HG02885 (cell line): ENCODE measurements at regions not wholly inside any gene's neighbourhood (a gene's known extent, or its start where the extent isn't known, plus 50 kb on each side); places are given as distances from the start of the nearest gene placed in this dataset.
A peak's percentile ranks its signal among the peaks of the same experiment; 100 is the strongest.
"Not testable (repeated sequence)": the region's sequence is repeated elsewhere in the genome, so short reads cannot be mapped to it uniquely, and the experiment has no call there.

Source experiments
- ATAC-seq: cut with Tn5 transposase; IDR thresholded peaks from one replicate; pipeline ENCODE4 v1.9.1; 2021; ENCODE audit warnings: mild to moderate bottlenecking; ENCODE audit not compliant: unreplicated experiment, poor library complexity

DNA sequence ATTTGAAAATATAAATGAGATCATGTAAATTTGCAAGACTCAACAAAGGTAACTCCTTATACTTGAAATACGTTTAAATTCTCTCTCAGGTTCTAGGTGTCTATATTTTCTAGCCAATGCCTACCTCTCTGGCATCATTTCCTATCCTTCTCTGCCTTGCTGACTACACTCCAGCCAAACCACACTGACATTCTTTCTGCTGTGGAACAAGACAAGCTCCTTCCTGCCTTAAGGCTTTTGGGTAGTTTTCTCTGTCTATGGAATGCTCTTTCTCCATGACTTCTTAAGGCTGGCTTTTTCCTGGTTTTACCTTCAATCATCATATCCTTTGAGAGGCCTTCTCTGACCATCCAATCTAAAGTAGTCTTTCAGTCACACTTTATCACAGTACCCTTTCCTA, 201.0 kb downstream of the SPRY1 start:
- ATAC-seq, result no peak

DNA sequence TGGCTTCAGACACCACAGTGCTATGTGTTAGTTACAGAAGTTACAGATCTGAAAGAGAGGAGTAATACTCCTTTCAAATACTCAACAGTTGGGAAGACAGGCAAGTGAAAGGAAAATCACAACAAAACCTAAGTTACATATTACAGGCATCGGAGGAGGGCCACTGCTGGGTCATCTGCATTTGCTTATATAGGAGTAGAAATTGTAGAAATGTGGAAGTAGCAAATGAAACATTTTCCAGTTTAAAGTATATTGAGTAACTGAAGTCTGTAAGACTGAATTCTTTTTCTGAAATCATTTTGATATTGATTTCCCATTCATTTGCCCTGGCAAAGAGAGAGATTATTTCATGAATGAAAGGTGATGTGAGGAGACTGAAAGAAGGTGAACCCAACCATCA, 201.7 kb downstream of the SPRY1 start:
- no peak for ATAC-seq

DNA sequence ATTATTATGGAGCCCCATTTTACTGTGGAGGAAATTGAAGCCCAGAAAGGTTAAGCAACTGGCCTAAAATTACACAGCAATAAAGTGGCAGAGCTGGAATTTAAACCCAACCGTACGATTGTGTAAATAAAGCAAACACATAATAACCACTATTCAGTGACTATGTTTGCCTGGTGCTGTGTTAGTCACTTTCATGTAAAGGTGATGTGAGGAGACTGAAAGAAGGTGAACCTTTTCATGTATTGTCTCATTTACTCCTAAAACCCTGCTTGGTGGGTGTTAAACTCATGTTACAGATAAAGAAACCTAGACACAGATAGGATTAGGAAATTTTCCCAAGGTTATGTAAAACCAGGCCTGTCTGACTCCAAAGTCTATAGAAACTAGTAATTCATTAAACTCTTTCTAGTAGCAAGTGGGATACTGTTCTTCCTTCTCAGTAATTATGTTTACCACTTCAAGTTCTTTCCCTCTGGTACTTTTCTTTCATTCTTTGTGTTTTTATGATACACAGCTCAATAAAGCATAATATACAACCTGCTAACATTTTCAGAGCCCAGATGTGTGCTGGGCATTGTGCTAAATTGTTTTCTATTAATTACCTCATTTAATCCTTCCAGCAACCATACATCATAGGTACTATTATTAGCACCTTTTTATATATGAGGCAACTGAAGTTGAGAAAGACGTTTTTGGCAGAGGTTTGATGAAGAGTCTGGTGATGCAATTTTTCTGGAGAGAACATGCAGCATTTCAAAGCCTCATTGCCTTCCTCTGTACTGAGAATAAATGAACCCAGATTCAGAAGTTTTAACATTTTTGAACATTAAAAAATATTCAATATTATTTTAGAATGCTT, 202.7 kb downstream of the SPRY1 start:
- ATAC-seq, result peak; percentile 5

DNA sequence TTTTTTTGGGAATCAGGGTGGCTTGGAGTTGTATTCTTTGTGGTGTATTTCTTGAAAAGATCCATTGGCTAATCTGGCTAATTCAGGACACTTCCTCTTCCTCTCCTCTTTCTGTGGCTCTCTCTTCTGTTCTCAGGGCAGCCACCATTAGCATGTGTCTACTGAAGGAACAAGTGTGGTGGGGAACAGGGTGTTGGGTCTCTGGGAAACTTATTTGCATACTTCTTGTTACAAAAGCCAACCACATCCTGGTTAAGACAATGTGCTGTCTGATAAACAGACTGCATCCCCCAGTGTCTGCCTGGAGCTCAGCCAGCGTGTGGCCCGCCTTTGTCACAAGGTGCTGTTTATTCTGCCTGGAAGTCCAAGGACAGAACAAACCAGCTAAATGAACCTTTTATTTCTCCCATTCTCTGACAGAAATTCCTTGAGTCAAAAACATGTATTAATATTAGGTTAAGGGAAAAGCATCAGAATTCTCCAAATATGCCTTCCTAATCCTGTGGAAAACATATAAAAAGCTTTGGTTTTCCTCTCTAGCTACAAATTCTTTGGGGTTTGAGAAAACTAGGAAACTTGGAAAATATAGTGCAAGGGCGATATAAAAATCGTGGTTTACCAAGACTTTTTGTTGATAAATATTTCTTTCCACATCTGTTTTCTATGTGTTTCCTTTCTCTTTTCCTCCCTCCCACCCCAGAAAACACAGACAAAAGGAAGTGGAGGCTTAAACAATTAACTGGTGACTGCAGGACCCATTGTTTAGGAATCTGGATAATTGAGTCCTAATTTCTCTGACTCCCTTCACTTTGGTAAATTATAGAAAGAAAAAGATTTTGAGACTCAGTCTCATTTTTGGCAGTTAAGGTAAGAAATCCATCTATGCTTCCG, 203.6 kb downstream of the SPRY1 start:
- ATAC-seq, result peak; percentile 100

DNA sequence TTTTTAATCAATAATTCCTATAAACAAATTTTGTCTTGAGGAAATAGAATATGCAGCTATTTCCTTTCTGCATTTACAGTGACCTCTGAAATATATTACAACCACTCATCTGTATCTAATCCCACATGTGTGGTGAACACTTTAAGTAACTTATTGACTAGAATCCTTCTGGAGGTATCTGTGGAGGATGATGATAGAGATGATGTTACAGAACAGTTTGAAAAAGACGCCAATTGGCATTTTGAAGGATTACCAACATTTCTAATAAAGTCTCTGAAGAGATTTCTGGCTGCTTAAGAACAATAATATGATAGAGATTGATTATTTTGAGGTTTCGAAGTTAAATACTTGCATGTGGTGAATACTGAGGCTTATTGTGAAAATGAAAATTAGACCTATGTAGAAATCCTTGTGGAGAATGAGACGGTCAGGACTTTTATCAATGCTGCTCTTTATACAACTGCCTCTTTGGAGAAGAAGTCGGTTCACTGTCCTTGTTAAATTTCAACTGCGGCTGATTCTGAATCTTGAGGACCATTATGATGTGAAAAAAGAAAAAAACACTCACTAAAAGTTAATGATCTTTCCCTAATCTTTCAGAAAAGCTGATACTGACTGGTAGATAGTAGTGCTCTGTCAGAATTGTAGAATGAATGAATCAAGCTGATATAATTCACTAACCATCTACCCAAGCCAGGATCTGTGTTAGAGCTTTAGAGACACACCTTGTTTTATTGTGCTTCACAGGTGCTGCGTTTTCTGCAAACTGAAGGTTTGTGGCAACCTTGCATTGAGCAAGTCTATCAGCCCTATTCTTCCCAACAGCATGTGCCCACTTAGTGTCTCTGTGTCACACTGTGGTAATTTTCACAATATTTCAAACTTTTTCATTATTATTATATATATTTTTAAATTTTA, 204.7 kb downstream of the SPRY1 start:
- ATAC-seq, result no peak

DNA sequence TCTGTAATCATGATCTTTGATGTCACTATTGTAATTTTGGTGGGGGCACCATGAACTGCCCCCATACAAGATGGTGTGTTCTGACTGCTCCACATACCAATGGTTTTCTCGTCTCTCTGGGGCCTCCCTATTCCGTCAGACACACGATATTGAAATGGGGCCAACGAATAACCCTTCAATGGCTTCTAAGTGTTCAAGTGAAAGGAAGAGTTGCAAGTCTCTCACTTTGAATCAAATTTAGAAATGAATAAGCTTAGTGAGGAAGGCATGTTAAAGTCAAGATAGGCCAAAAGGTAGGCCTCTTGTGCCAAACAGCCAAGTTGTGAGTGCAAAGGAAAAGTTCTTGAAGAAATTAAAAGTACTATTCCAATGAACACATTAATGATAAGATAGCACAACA, 205.4 kb downstream of the SPRY1 start:
- ATAC-seq, result no peak

DNA sequence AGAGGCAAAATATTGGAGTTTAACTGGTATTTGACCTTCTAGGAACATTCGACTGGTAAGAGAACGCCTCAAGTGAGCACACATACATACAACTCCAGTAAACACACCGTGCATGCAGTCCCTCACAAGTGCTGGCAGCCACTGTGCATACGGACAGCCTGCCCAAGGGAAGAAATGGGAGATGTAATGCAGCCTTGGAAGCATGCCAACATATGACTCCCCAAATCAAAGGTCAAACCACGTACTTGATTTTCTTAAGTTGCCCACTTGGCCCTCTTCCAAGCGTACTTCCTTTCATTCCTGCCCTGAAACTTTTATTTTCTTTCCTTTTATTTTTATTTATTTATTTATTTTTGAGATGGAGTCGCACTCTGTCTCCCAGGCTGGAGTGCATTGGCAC, 206.6 kb downstream of the SPRY1 start:
- ATAC-seq, result no peak

DNA sequence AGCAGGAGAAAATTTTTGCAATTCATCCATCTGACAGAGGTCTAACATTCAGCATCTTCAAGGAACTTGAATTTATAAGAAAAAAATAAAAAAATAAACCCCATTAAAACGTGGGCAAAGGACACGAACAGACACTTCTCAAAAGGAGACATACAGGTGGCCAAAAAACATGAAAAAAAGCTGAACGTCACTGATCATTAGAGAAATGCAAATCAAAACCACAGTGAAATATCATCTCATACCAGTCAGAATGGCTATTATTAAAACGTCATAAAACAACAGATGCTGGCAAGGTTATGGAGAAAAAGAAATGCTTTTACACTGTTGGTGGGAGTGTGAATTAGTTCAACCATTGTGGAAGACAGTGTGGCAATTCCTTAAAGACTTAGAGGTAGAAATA, 209.2 kb downstream of the SPRY1 start:
- not testable (repeated sequence) for ATAC-seq

DNA sequence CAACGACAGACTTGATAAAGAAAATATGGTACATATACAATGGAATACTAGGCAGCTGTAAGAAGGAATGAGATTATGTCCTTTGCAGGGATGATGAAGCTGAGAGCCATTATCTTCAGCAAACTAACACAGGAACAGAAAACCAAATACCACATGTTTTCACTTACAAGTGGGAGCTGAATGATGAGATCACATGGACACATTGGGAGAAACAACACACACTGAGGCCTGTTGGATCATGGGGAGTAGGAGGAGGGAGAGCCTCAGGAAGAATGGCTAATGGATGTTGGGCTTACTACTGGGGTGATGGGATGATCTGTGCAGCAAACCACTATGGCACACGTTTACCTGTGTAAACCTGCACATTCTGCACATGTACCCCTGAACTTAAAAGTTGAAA, 209.7 kb downstream of the SPRY1 start:
- ATAC-seq, result no peak

DNA sequence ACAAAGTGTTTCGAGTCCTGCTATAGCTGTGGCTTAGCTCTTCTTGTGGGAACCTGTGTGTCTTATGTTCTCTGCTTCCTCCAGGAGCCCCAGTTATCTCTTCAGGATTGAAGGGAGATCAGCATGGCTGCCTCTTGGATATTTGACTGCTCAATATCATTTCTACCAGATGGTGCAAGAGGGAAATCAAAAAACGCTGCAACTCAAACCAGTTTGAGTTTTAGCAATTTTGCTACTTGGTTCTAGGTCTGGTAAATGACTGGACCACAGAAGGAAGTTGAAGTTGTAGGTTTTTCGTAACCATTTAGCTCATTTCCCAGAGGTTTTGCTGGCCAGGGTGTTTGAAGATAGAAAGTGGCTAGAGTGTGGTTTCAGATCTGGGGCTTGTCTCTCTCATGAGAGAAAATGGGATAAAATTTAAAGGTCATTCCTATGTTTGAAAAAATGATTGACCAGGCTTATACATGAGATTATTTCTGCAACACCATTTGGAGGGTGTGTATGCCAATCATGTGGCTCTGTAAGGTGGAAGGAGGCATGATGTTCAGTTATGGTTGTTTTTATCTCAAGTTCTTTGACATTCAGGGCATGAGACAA, 210.4 kb downstream of the SPRY1 start:
- ATAC-seq, result peak; percentile 78

DNA sequence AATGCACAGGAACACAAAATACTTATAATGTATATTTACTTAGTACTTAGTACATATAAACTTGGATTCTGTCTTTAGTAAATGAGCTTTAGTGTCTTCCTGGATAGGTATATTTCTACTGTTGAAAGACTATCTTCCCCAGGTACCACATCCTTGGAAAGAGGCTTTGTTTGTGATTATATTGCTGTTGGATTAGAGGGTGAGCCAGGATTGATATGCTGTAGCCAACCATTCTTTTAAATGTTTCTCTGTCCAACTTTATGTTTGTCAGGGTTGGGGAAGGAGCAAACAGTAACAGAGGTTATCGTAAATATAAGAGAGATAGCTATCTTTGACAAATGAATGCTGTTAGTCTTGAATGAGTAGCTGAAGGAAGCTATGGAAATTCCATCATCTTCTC, 213.2 kb downstream of the SPRY1 start:
- no peak for ATAC-seq

DNA sequence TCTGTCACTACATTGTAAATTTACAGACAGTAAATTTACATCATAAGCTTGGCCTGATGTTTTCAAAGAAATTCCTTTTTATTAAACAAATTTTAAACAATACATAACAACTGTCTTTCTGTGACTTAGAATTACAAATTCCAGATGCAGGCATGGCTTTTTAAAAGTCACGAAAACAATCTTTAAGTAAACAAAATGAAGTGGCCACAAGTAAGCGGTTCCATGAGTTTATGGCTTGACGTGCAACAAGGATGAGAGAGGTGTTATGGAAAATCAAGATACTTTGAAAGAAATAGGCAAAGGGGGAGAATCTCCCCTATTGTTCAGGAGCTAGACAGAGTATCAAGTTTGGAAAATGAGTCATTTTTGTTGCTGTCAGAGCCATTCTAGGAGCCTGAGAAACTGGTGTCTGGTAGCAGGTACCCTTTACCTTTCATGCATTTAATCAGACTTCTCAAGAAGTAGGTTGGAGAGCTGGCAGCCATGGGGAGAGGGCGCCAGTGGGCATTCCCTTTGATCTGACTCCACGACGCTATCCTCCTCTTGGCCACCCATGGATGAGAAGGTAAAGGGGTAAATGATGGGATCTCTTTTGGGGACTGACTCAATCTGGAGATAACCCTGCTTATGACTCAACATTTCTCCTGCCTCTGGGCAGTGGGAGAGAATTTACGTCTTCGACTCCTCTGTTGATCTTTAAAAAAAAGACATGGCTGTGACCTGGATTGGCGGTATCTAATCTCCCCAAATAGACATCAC, 217.2 kb downstream of the SPRY1 start:
- no peak for ATAC-seq

DNA sequence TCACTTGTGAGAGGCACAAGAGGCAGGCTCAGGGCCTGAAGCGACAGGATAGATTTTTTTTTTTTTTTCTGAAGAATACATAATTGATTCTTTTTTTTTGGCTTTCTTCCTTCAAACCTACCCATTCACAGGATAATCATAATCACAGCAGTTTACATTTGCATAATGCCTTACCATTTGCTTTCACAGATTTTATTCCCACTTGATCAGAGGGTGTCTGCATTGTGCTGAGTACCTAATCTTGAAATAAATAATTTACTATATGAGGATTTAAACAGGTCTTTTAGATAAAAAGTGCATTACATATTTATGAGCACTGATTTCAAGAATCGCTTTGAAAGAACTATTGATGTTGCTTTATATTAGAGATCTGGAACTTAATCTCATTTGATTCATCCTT, 219.3 kb downstream of the SPRY1 start:
- no peak for ATAC-seq

DNA sequence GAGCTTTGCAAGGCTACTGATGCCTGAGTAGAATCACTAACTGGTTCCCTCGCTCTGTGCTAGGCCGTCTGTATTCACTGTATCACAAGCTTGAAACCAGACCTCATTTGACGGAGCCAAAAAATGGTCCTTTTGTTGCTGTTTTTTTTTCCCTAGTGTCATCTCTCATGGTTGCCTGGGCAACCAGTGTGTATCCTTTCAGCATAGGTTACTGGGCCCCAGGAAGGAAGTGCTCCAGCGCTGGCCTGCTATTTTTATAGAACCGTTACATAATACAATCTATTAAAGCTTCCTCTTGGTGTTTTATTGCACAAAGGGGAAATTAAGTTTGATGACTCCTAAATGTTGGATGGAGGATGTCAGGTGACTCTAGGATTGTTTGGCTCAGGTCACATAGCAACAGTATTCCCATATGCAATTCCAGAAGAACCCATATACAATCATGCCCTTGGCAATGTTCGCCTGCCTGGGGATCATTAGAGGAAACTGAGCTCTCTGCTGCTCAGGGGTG, 220.4 kb downstream of the SPRY1 start:
- peak; percentile 70 for ATAC-seq

DNA sequence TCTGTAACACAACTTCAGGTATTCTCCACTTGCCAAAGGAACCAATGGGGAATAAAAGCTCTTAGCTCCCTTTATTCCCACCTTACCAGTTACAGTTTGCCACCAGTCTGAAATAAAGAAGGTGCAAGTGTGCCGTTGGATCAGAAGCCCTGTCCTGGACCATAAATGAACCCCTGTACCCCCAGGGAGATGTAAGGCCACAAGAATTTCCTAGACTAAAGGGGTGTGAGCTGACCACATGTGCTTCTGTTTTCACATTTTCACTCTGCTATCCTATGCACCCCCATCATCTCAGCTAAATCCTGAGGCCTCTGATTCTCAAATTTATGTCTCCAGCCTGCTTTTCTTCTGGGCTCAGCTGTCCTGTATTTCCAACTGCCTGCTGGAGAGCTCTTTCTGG, 221.2 kb downstream of the SPRY1 start:
- ATAC-seq, result no peak

DNA sequence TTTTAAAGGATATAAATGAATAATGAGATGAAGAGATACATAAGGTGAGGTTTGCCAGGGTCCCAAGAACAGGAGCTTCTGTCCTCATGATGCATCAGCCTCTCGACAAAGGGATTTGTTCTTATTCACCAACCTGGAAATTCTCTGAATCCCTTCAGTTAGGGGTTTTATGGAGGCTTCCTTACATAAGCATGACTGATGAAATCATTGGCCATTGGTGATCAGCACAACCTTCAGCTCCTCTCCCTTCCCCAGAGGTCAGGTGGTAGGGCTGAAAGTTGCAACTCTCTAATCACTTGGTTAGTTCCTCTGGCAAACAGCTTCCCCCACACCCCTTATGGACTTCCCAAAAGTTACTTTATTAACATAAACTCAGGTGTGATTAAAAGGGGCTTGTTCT, 222.0 kb downstream of the SPRY1 start:
- ATAC-seq, result no peak

DNA sequence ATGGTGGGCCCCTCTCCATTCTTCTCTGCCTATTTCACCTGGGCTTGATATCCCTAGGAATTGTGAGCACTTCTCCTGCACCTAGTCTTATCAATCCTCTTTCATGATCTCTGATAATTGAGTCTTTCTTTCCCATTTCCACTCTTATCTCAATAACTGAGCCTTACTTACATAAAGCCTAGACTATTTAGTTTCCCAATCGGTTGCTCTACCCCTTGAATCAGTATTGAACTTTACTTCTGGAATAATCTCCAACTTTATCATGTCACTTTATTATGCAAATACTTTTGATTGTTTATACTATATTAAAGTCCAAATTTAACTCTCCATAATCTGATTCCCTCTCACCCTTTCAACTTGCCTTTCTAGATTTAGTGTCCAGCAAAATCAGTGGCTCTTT, 222.7 kb downstream of the SPRY1 start:
- no peak for ATAC-seq

DNA sequence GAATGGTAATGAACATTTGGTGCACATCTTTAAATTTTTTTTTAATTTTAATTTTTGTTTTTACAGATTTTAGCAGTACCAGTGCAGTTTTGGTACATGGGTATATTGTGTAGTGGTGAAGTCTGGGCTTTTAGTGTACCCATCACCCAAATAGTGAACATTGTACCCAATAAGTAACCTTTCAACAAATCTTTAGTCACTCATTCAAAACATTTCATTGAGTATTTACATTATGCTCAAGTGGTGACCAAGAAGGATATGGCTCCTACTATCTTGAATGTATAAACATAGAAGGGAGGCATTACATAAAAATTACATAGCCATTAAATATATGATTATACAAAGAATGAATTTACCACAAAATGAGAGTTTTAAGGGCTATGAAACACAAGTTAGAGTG, 223.3 kb downstream of the SPRY1 start:
- ATAC-seq, result no peak

DNA sequence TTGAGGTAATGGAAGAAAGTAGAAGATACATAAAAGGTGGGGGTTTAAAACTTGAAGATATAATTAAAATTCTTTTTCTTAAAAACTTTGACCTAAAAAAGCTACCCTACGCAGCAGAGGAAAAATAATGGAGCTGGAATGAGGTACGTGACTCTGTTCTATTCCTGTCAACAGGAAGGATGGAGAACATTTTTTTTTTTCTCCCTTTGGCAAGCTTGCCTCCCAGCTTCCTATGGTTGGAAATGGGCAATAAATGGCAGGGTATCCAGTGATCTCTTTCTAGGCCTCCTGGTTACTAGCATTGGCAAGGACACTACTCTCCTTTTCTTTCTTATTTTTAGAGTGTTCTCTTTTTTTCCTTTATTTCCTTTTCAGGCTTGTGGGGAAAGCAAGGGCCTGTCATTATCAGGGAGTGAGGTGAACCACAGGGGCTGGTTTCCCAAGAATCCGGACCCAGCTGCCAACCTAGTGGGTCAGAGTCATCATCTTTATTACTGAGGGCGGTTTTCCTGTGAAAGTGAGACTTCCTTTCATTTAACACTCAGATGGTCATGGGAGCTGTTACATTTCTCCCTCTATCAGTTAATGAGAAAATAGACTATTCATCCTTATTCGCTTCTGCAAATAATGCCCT, 224.6 kb downstream of the SPRY1 start:
- ATAC-seq, result no peak
